GM18867 (cell line): ENCODE measurements at regions not wholly inside any gene's neighbourhood (a gene's known extent, or its start where the extent isn't known, plus 50 kb on each side); places are given as distances from the start of the nearest gene placed in this dataset.

ENCODE experiments used
- ATAC-seq: cut with Tn5 transposase; IDR thresholded peaks from one replicate; pipeline ENCODE4 v1.9.1; 2021; ENCODE audit warnings: mild to moderate bottlenecking, moderate library complexity; ENCODE audit not compliant: unreplicated experiment

- no peak for ATAC-seq
Measured at GRCh38 chr3:74510261-74510818, 104.1 kb downstream of the CNTN3 start.

- no peak for ATAC-seq
Measured at GRCh38 chr3:74507691-74508090, 106.8 kb downstream of the CNTN3 start.

- ATAC-seq, result no peak
Measured at GRCh38 chr3:74506246-74506645, 108.2 kb downstream of the CNTN3 start.

- ATAC-seq, result no peak
Measured at GRCh38 chr3:74501007-74501406, 113.5 kb downstream of the CNTN3 start.

- no peak for ATAC-seq
Measured at GRCh38 chr3:74500257-74500656, 114.2 kb downstream of the CNTN3 start.

GRCh38 chr3:74491874-74492273 is 122.6 kb downstream of the CNTN3 start:
- ATAC-seq, result no peak

GRCh38 chr3:74489050-74489792 is 125.2 kb downstream of the CNTN3 start:
- no peak for ATAC-seq

GRCh38 chr3:74479915-74480314 is 134.5 kb downstream of the CNTN3 start:
- ATAC-seq, result no peak

- no peak for ATAC-seq
Measured at GRCh38 chr3:74470313-74470712, 144.1 kb downstream of the CNTN3 start.

- ATAC-seq, result no peak
Measured at GRCh38 chr3:74469713-74470112, 144.7 kb downstream of the CNTN3 start.

GRCh38 chr3:74469151-74469550 is 145.3 kb downstream of the CNTN3 start:
- ATAC-seq, result no peak

GRCh38 chr3:74465715-74466410 is 148.6 kb downstream of the CNTN3 start:
- ATAC-seq, result no peak

GRCh38 chr3:74463515-74463914 is 150.9 kb downstream of the CNTN3 start:
- no peak for ATAC-seq

- ATAC-seq, result no peak
Measured at GRCh38 chr3:74456166-74456565, 158.3 kb downstream of the CNTN3 start.

GRCh38 chr3:74447221-74447620 is 167.2 kb downstream of the CNTN3 start:
- no peak for ATAC-seq

- no peak for ATAC-seq
Measured at GRCh38 chr3:74445541-74445940, 168.9 kb downstream of the CNTN3 start.

- no peak for ATAC-seq
Measured at GRCh38 chr3:74443102-74443501, 171.4 kb downstream of the CNTN3 start.

GRCh38 chr3:74442683-74443082 is 171.8 kb downstream of the CNTN3 start:
- ATAC-seq, result no peak

GRCh38 chr3:74442068-74442467 is 172.4 kb downstream of the CNTN3 start:
- ATAC-seq, result no peak

- ATAC-seq, result no peak
Measured at GRCh38 chr3:74436184-74436583, 178.3 kb downstream of the CNTN3 start.

- no peak for ATAC-seq
Measured at GRCh38 chr3:74435631-74436030, 178.8 kb downstream of the CNTN3 start.

GRCh38 chr3:74434406-74434805 is 180.1 kb downstream of the CNTN3 start:
- ATAC-seq, result no peak
